Lower leg skin (tissue), 4 donors: ENCODE measurements at regions not wholly inside any gene's neighbourhood (a gene's known extent, or its start where the extent isn't known, plus 50 kb on each side); places are given as distances from the start of the nearest gene placed in this dataset.
"Not testable (repeated sequence)": the region's sequence is repeated elsewhere in the genome, so short reads cannot be mapped to it uniquely, and the experiment has no call there.

Experiments used
- DNase-seq, 2 donors: peaks; one replicate each; pipeline ENCODE4 v3.0.0-alpha.2; 2019; ENCODE audit warnings: low spot score in 2 of 2
- H3K4me3 ChIP-seq: fragments of 200-600 bp; sonication (generic); 2 replicates; pipeline ENCODE4 v1.5.1; 2017; ENCODE audit warnings: mild to moderate bottlenecking, low read depth; ENCODE audit not compliant: poor library complexity, severe bottlenecking
- CTCF ChIP-seq, 3 donors: fragments of 450-650 bp; IDR thresholded peaks; one replicate each; pipeline ENCODE4 v1.5.1; 2016; ENCODE audit warnings: antibody characterized with exemption in 3 of 3, mild to moderate bottlenecking in 3 of 3, moderate library complexity in 2 of 3
- POLR2A ChIP-seq, 2 donors: fragments of 450-650 bp; IDR thresholded peaks; one replicate each; pipeline ENCODE4 v1.6.1; 2016 to 2017; ENCODE audit warnings: antibody characterized with exemption in 2 of 2, mild to moderate bottlenecking in 1 of 2, moderate library complexity in 1 of 2
- WGBS, 2 donors: methylation state at CpG; one replicate each; pipeline ENCODE4 v1.1.5; 2018; 5-methylcytosine and 5-hydroxymethylcytosine counted together
- intact Hi-C: fragments of 100-400 bp; cut with DNase I; formaldehyde crosslinking; loops from one replicate; pipeline ENCODE4 v1.15.0; 2023; ENCODE audit warnings: low total_unique reads

DNA sequence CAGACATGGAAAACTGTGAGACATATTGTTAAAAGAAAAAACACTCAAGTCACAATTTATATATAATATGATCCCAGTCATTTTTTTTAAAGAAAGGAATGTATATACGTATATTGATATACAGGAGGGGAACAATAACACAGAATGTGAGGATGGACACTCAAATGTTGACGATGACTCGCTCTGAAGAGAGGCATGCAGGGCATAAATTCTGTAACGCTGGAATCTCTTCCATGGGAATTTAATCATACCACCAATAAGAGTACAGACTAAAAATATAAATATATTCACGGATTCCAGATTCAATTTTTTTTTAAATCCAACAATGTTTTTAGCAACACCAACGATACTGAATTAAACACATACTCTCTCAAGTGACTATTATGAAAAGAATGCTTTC, 106.9 kb upstream of the CCDC28A start:
- TF ChIP-seq CTCF (IDR thresholded peaks at IDR 0.05): no peak
- no peak for TF ChIP-seq POLR2A (IDR thresholded peaks at IDR 0.05)
- intact Hi-C loops: no loop called here
- 83 to 86% methylated on average over 6 of the region's 6 CpGs for WGBS, 2 donors
- no peak overlapping the region for H3K4me3 ChIP-seq
- no peak for DNase-seq

- DNase-seq: no peak
- 76 to 81% methylated on average over 1 of the region's 1 CpG for WGBS, 2 donors
- intact Hi-C loops: no loop called here
Observed at GRCh38 chr6:138667408-138667807, 106.2 kb upstream of the CCDC28A start.

DNA sequence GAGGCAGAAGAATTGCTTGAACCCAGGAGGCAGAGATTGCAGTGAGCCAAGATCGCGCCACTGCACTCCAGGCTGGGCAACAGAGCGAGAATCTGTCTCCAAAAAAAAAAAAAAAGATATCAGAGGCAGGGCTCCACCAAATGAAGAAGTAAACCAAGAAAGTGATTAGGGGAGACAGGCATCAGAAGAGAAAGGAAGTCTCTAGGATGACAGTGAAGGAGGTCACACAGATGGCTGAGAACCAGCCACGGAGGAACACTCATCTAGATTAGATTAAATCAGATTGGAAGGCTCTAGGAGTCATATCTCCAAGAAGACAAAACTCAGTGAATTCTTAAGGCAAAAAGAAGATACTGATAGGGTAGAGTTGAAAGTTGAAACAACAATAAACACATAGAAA, 102.2 kb upstream of the CCDC28A start:
- no peak for TF ChIP-seq CTCF (IDR thresholded peaks at IDR 0.05)
- TF ChIP-seq POLR2A (IDR thresholded peaks at IDR 0.05): no peak
- intact Hi-C loops: no loop called here
- 75 to 84% methylated on average over 4 of the region's 4 CpGs for WGBS, 2 donors
- no peak for DNase-seq
- H3K4me3 ChIP-seq: no peak overlapping the region

More at GRCh38 chr6:138667408-138667807, 106.2 kb upstream of the CCDC28A start:
- H3K4me3 ChIP-seq: no peak overlapping the region
- no peak for TF ChIP-seq POLR2A (IDR thresholded peaks at IDR 0.05)

- DNase-seq: no peak
- WGBS, 2 donors: 21 to 23% methylated on average over 2 of the region's 2 CpGs
- TF ChIP-seq POLR2A (IDR thresholded peaks at IDR 0.05): no peak
- TF ChIP-seq CTCF (IDR thresholded peaks at IDR 0.05): no peak
- H3K4me3 ChIP-seq: no peak overlapping the region
- intact Hi-C loops: no loop called here
Observed at GRCh38 chr6:138673346-138674014, 100.1 kb upstream of the CCDC28A start.

DNA sequence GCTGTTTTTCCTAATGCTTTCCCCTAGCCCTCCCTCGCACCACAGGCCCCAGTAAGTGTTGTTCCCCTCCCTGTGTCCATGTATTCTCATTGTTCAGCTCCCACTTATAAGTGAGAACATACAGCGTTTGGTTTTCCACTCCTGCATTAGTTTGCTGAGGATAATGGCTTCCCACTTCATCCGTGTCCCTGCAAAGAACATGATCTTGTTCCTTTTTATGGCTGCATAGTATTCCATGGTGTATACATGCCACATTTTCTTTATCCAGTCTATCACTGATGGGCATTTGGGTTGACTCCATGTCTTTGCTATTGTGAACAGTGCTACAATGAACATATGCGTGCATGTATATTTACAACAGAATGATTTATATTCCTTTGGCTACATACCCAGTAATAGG, 99.1 kb upstream of the CCDC28A start:
- H3K4me3 ChIP-seq, DNase-seq, intact Hi-C loops: not testable (repeated sequence)
- WGBS, 2 donors: 69 to 96% methylated on average over 4 of the region's 4 CpGs

DNA sequence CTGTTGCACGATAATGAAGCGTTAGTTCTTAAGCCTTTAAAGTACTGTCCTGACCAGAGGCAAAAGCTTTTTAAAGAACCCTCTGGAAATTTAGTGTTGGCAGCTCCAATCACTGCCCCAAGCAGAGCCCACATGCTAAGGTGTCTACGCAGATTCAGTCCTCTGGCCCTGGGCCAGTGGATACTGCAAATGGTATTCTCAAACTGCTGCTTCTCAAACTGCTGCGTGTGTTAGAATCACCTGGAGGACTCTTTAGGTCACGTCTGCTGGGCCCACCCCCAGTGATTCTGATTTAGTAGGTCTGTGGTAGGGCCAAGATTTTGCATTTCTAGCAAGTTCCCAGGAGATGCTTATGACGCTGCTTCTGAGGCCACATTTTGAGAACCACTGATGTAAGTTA, 96.0 kb upstream of the CCDC28A start:
- intact Hi-C loops: no loop called here
- no peak for TF ChIP-seq CTCF (IDR thresholded peaks at IDR 0.05)
- TF ChIP-seq POLR2A (IDR thresholded peaks at IDR 0.05): no peak
- WGBS, 2 donors: 70 to 82% methylated on average over 6 of the region's 6 CpGs
- H3K4me3 ChIP-seq: no peak overlapping the region
- no peak for DNase-seq

DNA sequence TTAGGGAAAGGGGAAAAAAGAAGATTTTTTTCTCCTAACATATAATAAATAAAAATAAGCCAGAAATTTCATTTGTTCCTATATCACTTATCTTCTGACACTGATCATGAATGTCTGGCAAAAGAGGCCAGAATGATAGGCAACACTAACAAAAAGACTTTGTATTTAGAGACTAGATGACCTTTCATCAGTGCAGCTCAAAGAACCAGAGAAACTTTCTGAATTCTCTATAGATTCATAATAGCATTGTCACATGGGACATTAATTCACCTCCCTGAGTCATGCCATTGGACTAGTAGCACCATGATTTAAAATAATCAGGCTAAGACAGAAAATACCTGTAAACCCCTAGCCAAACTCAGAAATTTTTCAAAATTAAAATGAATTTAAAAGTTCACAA, 95.4 kb upstream of the CCDC28A start:
- TF ChIP-seq POLR2A (IDR thresholded peaks at IDR 0.05) (no peak), CTCF (IDR thresholded peaks at IDR 0.05) (no peak)
- no peak overlapping the region for H3K4me3 ChIP-seq
- intact Hi-C loops: no loop called here
- no peak for DNase-seq
